Activated naive CD8-positive, alpha-beta T cell (primary cell): ENCODE measurements at regions not wholly inside any gene's neighbourhood (a gene's known extent, or its start where the extent isn't known, plus 50 kb on each side); places are given as distances from the start of the nearest gene placed in this dataset.
A peak's percentile ranks its signal among the peaks of the same experiment; 100 is the strongest.
"Not testable (repeated sequence)": the region's sequence is repeated elsewhere in the genome, so short reads cannot be mapped to it uniquely, and the experiment has no call there.

Experiments
- H3K27ac Mint-ChIP-seq: one replicate; pipeline ENCODE4 v1.8.0; 2021; ENCODE audit warnings: mixed read lengths
- H3K27me3 Mint-ChIP-seq: one replicate; pipeline ENCODE4 v1.8.0; 2021; ENCODE audit warnings: mixed read lengths
- H3K36me3 Mint-ChIP-seq: one replicate; pipeline ENCODE4 v1.8.0; 2021; ENCODE audit warnings: mixed read lengths
- H3K4me1 Mint-ChIP-seq: one replicate; pipeline ENCODE4 v1.8.0; 2021; ENCODE audit warnings: low read depth, mixed read lengths
- H3K4me3 Mint-ChIP-seq: one replicate; pipeline ENCODE4 v1.8.0; 2021; ENCODE audit warnings: mild to moderate bottlenecking, mixed read lengths
- H3K9me3 Mint-ChIP-seq: one replicate; pipeline ENCODE4 v1.8.0; 2021; ENCODE audit warnings: low read depth, mixed read lengths

DNA sequence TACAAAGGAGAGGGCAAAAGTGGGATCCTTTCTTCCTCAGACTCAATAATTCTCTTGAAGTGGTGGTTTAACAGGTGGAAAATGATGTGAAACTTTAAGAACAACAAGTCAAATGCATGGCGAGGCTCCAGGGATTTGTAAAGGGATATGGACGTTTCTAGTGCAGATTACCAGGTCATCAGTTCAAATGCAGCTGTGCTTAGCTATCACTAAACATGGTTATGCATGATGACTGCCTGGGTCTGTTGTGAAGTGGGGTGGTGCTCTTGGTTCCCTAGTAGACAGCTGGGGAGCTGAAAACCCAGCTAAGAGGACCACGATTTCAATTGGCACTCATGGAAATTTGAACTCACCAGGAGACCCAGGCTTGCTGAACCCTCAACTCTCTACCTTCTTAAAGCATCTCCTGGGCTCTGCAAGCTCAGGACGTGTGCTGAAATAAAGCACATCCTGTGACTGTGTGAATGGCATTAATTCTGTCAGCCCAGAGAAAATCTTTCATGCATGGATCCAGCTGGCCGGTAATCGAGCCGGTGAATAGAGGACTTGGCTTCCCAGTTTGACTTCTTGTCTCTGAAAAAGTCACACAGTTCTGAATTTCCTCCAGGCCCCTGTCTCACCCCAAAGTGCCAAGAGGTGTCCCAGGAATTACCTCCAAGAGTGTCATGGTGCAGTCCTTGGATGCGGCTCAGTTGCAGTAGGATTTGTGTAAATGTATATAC lies 146.1 kb downstream of the MTX2 start:
- H3K27me3 Mint-ChIP-seq, result peaks cover 10% of the 10 kb centered on the region
- H3K9me3 Mint-ChIP-seq, result no peaks in the 10 kb centered on the region
- no peak overlapping the region for H3K4me3 Mint-ChIP-seq
- H3K27ac Mint-ChIP-seq, result no peak overlapping the region
- no peaks in the 10 kb centered on the region for H3K36me3 Mint-ChIP-seq
- no peaks in the 10 kb centered on the region for H3K4me1 Mint-ChIP-seq

DNA sequence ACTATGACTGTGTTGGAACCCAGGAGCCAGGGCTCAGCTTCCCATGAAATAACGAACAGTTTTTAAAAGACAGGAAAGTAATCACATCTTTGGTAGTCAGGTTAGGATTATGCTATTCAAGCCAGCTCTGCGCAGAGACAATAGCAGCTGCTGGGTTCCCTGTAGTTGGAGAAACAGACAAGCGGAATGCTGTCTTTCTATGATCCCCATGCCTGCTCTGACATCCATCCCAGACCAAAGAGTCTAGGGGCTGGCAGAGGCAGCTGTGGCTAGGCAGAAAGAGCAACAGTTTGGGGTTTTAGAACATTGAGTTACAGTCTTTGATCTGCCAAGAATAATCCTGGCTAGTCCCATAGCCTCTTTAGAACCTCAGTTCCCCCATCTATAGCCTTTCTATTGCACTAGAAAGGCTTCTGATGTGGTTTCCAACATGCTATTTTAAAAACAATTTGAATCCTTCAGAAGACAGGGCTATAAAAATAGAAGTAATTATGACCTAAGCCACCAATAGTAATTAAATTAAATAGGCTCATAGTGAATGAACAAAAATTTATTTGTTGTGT lies 146.8 kb downstream of the MTX2 start:
- no peaks in the 10 kb centered on the region for H3K36me3 Mint-ChIP-seq
- H3K4me1 Mint-ChIP-seq, result no peaks in the 10 kb centered on the region

DNA sequence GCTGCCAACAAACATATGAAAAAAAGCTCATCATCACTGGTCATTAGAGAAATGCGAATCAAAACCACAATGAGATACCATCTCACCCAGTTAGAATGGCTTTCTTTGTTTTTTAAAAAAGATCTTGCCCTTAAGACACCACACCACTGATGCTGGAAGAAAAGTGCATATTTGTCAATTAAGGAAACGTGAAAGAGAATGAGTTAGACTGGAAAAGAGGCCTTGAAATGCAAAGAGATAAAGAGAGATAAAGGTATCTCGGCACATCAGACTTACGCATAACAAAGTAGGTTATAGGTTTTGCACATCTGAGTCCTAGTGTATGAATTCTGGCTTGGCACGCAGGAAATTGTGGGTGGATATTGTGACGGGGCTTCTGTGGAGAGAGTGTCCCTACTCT lies 149.5 kb downstream of the MTX2 start:
- no peaks in the 10 kb centered on the region for H3K36me3 Mint-ChIP-seq
- H3K4me3 Mint-ChIP-seq, result no peak overlapping the region
- peaks cover 11% of the 10 kb centered on the region for H3K27me3 Mint-ChIP-seq
- no peak overlapping the region for H3K27ac Mint-ChIP-seq
- no peaks in the 10 kb centered on the region for H3K9me3 Mint-ChIP-seq
- H3K4me1 Mint-ChIP-seq, result no peaks in the 10 kb centered on the region

More for the DNA sequence above, 146.8 kb downstream of the MTX2 start:
- Mint-ChIP-seq H3K27ac (no peak overlapping the region), H3K27me3 (peaks cover 10% of the 10 kb centered on the region), H3K9me3 (no peaks in the 10 kb centered on the region), H3K4me3 (no peak overlapping the region)

DNA sequence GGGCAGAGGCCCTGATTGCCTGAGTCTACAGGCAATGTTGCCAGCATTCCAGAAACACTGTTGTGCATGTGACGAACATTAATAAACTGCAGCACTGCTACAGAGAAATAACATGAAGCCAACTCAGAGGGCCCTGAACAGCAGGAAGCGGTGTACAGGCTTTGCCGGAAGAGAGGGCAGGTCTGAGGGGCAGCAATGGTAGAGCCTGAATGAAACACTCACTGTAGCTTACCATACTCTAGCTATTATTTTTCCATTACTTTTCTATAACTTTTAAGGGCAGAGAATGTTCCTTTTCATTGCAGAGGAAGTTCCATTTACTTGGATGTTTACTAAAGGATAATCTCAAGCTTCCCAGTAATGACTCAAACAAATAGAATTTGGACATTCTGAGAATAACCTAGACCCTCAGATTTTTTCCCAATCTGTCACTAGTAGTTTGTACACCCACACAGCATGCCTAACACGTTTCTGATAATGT lies 150.4 kb downstream of the MTX2 start:
- no peaks in the 10 kb centered on the region for H3K4me1 Mint-ChIP-seq
- H3K27me3 Mint-ChIP-seq, result peaks cover 11% of the 10 kb centered on the region
- no peaks in the 10 kb centered on the region for H3K9me3 Mint-ChIP-seq
- H3K36me3 Mint-ChIP-seq, result no peaks in the 10 kb centered on the region
- H3K4me3 Mint-ChIP-seq, result no peak overlapping the region
- no peak overlapping the region for H3K27ac Mint-ChIP-seq

DNA sequence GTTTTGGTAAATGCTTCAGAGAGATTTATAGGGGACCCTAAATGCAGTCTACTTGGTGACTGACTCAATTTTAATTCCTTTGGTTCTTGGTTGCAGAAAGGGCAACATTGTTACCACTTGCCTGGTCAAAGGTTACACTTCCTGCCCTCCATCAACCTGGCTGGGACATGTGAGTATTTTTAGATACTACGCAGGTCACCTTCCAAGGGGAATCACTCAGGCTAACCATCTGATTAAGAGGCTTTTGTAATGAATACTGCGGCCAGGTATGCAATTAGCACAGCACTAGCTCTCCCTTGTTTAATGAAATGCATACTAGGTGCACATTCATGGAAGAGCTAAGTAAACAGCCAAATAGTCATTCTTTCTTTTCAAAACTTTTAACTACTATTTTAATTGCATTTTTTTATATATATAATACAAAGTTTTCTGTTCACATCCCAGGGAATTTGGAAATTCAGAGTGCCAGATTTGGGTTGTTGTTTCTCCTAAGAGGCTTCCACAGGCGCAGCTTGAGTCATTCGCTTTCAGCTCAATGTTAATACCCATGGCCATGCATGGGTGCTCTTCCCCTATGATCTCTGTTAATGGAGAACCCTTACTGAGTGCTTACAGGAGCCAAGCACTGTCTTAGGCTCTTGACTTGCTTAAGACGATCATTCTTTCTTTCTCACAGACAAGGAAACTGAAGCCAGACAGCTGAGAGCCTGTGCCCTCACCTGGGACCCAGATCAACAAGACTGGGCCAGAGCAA lies 152.2 kb downstream of the MTX2 start:
- Mint-ChIP-seq H3K9me3 (no peaks in the 10 kb centered on the region), H3K4me3 (no peak overlapping the region), H3K36me3 (no peaks in the 10 kb centered on the region), H3K27me3 (peaks cover 10% of the 10 kb centered on the region), H3K4me1 (no peaks in the 10 kb centered on the region), H3K27ac (no peak overlapping the region)

DNA sequence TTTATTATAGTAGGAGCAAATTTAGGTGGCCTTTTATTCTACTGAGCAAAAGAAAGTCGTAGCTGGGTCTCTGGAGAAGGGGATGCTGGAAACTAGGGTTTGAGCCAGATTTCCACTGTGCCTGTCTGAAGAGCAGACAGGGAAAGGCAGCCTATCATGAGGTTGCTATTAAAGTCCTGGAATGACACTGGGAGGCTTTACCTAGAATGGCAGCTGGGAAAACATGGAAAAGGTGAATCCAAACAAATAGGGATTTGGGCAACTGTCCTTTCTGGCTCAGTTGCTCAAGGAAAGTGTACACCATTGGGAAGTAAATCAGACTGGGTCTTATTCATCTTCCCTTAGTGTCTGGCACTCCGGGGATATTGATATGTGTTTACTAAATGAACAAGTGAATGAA lies 154.6 kb downstream of the MTX2 start:
- Mint-ChIP-seq H3K4me1 (no peaks in the 10 kb centered on the region), H3K27ac (no peak overlapping the region)

DNA sequence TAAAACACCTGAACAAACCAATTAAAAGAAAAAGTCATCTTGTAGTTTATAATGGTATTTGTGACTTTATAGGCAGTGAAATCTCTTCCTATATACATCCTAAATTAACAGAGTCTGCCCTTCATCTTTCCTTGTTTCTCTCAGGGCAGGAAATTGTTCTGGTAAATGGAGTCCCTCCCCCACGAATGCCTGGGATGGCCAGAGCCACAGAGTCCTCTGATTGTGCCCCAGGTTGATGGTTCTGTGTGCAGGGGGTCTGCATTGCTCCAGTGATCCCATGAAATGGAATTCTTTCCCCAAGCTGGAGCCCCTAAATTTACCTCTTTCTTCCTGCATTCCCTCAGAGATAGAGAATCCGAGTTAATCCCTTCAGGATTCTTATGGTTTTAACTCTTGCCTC lies 155.5 kb downstream of the MTX2 start:
- Mint-ChIP-seq H3K27ac (no peak overlapping the region), H3K9me3 (no peaks in the 10 kb centered on the region), H3K4me3 (no peak overlapping the region), H3K27me3 (peaks cover 14% of the 10 kb centered on the region), H3K4me1 (no peaks in the 10 kb centered on the region), H3K36me3 (no peaks in the 10 kb centered on the region)

More for the DNA sequence above, 154.6 kb downstream of the MTX2 start:
- Mint-ChIP-seq H3K27me3 (peaks cover 10% of the 10 kb centered on the region), H3K9me3 (no peaks in the 10 kb centered on the region), H3K36me3 (no peaks in the 10 kb centered on the region), H3K4me3 (no peak overlapping the region)

DNA sequence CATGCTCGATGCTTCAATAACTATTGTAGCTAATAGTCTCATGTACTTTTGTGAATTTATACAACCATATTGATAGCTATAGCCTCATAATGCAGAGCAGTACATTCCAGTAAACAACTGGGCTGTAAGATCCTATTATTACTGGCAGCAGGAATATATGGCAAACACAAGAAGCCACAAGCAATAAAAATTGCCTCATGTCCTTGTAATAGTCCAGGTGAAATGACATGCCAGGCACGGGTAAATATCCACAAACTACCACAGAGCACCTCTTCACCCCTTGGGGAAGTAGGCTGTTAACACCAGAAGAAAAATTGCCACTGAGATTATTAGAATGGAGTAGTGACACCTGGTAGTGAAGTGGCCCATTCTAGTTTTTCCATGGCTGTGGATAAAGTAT lies 158.3 kb downstream of the MTX2 start:
- Mint-ChIP-seq H3K4me3 (no peak overlapping the region), H3K27me3 (peaks cover 14% of the 10 kb centered on the region), H3K9me3 (no peaks in the 10 kb centered on the region), H3K4me1 (no peaks in the 10 kb centered on the region), H3K36me3 (no peaks in the 10 kb centered on the region), H3K27ac (no peak overlapping the region)

DNA sequence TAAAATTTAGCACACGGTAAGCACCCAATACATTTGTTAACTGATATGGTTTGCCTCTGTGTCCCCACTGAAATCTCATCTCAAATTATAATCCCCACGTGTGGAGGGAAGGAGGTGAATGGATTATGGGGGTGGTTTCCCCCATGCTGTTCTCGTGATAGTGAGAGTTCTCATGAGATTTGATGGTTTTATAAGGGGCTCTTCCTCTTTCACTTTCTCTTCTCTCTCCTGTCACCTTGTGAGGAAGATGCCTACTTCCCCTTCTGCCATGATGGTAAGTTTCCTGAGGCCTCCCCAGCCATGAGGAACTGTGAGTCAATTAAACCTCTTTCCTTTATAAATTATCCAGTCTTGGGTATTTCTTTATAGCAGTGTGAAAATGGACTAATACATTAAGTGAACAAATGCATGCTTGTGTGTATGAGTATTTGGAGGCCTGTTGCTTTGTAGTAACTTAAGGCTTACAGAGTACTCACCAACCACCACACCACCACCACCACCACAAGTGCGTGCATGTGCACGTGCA lies 159.8 kb downstream of the MTX2 start:
- H3K4me3 Mint-ChIP-seq, H3K4me1 Mint-ChIP-seq: not testable (repeated sequence)
- peaks cover 11% of the 10 kb centered on the region for H3K27me3 Mint-ChIP-seq

DNA sequence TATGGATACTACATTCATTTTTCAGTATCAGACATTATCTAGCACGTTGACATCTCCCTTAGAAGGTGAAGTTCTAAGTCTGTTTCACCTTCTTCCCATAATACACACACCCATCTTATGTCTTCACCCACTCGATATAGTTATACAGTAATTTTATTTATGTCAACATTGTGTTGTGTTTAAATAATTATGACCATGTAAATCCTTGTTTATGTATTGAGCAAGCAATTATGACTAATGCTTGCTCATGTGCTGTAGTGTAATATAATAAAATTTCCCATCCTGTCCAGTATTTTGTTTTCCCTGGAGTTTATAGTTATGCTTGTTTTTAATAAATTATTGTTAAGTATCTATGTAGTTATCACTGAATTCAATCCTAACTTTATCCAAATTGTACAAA lies 163.2 kb downstream of the MTX2 start:
- Mint-ChIP-seq H3K27me3 (peaks cover 19% of the 10 kb centered on the region), H3K4me3 (no peak overlapping the region), H3K9me3 (peaks cover 3% of the 10 kb centered on the region), H3K36me3 (no peaks in the 10 kb centered on the region), H3K27ac (no peak overlapping the region), H3K4me1 (no peaks in the 10 kb centered on the region)

More for the DNA sequence above, 159.8 kb downstream of the MTX2 start:
- H3K36me3 Mint-ChIP-seq, H3K27ac Mint-ChIP-seq, H3K9me3 Mint-ChIP-seq: not testable (repeated sequence)

DNA sequence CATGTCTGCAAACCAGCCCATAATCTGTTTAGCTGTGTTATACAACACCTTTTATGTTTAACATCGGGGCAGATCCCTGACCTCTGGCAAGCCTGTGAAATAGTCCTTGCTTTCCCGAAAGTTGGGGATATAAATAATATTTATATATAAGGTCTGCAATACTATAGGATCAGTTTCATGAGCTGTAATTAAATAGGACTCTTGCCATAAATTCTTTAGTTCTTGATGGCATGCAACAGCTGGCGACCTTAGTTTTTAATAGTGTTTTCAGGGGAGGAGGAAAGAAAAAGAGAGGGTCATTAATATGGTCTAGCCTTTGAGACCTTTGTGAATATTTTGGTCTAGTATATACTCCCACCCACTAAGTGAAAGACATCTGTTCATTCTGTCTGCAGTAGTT lies 166.5 kb downstream of the MTX2 start:
- Mint-ChIP-seq H3K36me3 (no peaks in the 10 kb centered on the region), H3K27me3 (peaks cover 11% of the 10 kb centered on the region), H3K4me3 (no peak overlapping the region), H3K27ac (no peak overlapping the region), H3K9me3 (peaks cover 3% of the 10 kb centered on the region), H3K4me1 (no peaks in the 10 kb centered on the region)

DNA sequence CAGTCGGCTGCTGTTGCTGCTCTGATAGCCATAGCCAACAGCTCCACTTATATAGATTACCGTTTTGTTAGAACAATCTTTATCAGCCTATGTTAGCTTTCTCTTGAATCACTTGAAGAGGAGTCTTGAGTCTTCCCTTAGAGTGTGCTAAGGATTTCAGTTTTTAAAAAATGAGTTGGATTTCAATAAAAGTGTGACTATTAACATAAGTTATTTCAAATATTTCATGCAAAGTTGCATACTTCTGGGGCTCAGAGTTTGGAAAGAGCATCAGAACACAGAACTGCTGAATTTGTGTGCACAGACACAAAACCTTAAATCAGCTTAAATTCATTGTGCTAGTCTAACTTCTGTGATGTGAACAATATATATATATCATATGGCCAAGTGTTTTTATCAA lies 174.7 kb downstream of the MTX2 start:
- Mint-ChIP-seq H3K27ac (no peak overlapping the region), H3K4me1 (peaks cover 6% of the 10 kb centered on the region), H3K9me3 (no peaks in the 10 kb centered on the region), H3K36me3 (no peaks in the 10 kb centered on the region), H3K27me3 (no peaks in the 10 kb centered on the region), H3K4me3 (no peak overlapping the region)

DNA sequence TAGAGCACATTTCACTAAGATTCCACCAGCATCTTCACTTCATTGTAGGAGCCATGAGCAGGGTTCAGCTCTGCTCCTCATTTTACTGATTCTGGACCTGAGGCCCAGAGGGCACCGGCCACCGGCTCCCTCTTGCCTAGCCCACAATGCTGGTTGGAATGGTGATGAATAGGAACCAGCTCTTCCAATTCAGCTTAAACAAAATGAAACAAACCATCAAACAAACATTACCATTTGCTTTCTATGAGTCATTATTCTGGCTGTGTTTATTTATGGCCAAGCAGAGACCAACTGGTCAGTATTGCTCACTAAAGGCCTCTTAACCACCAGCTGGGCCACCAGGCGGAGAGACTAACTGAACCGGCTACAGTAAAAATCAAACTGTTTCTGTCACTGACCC lies 176.7 kb downstream of the MTX2 start:
- peaks cover 6% of the 10 kb centered on the region for H3K4me1 Mint-ChIP-seq
- H3K36me3 Mint-ChIP-seq, result no peaks in the 10 kb centered on the region
- no peak overlapping the region for H3K4me3 Mint-ChIP-seq
- H3K27me3 Mint-ChIP-seq, result no peaks in the 10 kb centered on the region
- no peaks in the 10 kb centered on the region for H3K9me3 Mint-ChIP-seq
- no peak overlapping the region for H3K27ac Mint-ChIP-seq

DNA sequence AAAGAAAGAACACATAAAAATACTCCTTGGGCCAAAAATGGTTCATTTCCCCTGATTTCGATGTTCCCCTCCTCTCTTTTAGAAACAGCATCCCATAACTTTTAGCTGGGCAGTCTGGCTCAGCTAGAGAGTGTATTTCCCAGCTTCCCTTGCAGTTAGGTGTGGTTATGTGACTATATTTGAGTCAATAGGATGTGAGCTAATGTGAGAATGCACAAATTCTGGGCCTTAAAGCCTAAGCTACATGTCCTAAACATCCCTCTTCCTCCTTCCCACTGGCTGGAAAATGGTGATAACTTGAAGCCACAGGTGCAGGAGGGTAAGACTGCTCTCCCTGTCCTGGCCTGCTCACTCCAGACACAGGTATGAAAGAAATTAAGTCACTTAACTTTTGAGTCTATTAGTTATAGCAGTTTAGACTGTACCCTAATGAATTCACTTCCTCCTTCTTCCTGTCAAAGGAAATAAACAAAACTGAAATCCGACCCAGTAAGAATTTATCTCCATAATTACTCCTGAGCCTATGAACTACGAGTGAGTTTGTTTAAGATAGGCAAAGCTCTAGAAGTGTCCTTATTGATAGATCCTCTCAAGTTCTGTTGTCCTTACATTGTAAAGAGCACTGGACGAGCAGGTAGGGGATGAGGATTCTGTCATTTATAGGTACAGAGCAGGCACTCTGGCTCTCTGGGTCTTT lies 177.6 kb downstream of the MTX2 start:
- no peaks in the 10 kb centered on the region for H3K36me3 Mint-ChIP-seq
- no peaks in the 10 kb centered on the region for H3K9me3 Mint-ChIP-seq
- H3K27ac Mint-ChIP-seq, result peak overlapping the region; percentile 8
- peaks cover 6% of the 10 kb centered on the region for H3K4me1 Mint-ChIP-seq
- no peak overlapping the region for H3K4me3 Mint-ChIP-seq
- H3K27me3 Mint-ChIP-seq, result no peaks in the 10 kb centered on the region

DNA sequence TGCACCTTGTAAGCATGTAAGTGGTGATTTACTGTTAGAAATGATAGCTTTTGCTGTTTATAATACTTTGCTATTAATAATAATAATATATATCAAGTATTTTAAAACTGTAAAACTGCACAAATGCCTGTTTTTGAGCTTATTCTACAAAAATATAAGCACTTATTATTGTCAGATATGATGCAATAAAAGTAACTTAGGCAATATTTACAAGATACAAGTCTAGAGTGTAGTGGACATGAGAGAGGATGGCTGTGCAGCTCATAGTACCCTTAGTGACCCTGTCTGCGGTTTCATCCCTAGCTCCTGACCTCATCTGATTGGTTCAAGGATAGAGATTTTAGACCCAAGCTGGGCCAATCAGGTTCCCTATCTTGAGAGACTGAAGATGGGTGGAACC lies 178.4 kb downstream of the MTX2 start:
- no peak overlapping the region for H3K27ac Mint-ChIP-seq
- H3K36me3 Mint-ChIP-seq, result no peaks in the 10 kb centered on the region
- H3K27me3 Mint-ChIP-seq, result no peaks in the 10 kb centered on the region
- H3K4me1 Mint-ChIP-seq, result peaks cover 6% of the 10 kb centered on the region
- H3K9me3 Mint-ChIP-seq, result no peaks in the 10 kb centered on the region
- no peak overlapping the region for H3K4me3 Mint-ChIP-seq
